HEK293 (cell line): ENCODE measurements at regions not wholly inside any gene's neighbourhood (a gene's known extent, or its start where the extent isn't known, plus 50 kb on each side); places are given as distances from the start of the nearest gene placed in this dataset.

ENCODE experiments used
- CTCF ChIA-PET: fragments of 350-600 bp; formaldehyde crosslinking; extraction: SDS; loops from one replicate; lab custom pipeline; 2021; ENCODE audit warnings: antibody characterized with exemption; lab: Yijun Ruan, JAX
- POLR2A ChIA-PET: fragments of 300-600 bp; formaldehyde crosslinking; extraction: SDS; loops from one replicate; lab custom pipeline; 2020; ENCODE audit warnings: antibody characterized with exemption, inconsistent platforms; lab: Yijun Ruan, JAX
- H3K27ac ChIP-seq: fragments of 200-500 bp; sonication (Bioruptor generic); 2 replicates; pipeline ENCODE4 v1.5.1; 2014; ENCODE audit warnings: low read depth, low read length, control low read depth, inconsistent platforms; ENCODE audit errors: extremely low read depth
- H3K36me3 ChIP-seq, 2 experiments: fragments of 200-500 bp in 1 of 2; sonication (Bioruptor generic) in 1 of 2; 1 replicate in 1 of 2; 2 replicates in 1 of 2; pipeline ENCODE4 v1.5.1; 2014 to 2017; ENCODE audit warnings: inconsistent platforms in 2 of 2, low read length in 2 of 2; ENCODE audit not compliant: control insufficient read depth in 2 of 2, insufficient read depth in 1 of 2
- H3K4me1 ChIP-seq: fragments of 200-500 bp; sonication (Bioruptor generic); 2 replicates; pipeline ENCODE4 v1.5.1; 2014; ENCODE audit warnings: mild to moderate bottlenecking, low read length, inconsistent platforms; ENCODE audit not compliant: control insufficient read depth, insufficient read depth
- H3K4me3 ChIP-seq: 2 replicates; pipeline ENCODE4 v1.5.1; 2011; ENCODE audit warnings: low read depth, mild to moderate bottlenecking, control low read depth, low read length, moderate library complexity
- H3K9me3 ChIP-seq: fragments of 200-500 bp; sonication (Bioruptor generic); 2 replicates; pipeline ENCODE4 v1.5.1; 2014; ENCODE audit warnings: low read depth, low read length, inconsistent platforms; ENCODE audit not compliant: control insufficient read depth, insufficient read depth
- GFI1B ChIP-seq: fragments of 450-650 bp; formaldehyde crosslinking; IDR thresholded peaks from 2 replicates; pipeline ENCODE4 v1.5.1; 2016; ENCODE audit warnings: missing biosample characterization, missing genetic modification characterization
- YY1 ChIP-seq: fragments of 450-650 bp; formaldehyde crosslinking; IDR thresholded peaks from 2 replicates; pipeline ENCODE4 v1.5.1; 2018; ENCODE audit warnings: missing biosample characterization, missing genetic modification characterization
- ZBTB17 ChIP-seq: fragments of 450-650 bp; formaldehyde crosslinking; IDR thresholded peaks from 2 replicates; pipeline ENCODE4 v1.5.1; 2016; ENCODE audit warnings: missing biosample characterization, missing genetic modification characterization
- ZBTB48 ChIP-seq: fragments of 450-650 bp; formaldehyde crosslinking; IDR thresholded peaks from 2 replicates; pipeline ENCODE4 v1.5.1; 2016; ENCODE audit warnings: missing biosample characterization, missing genetic modification characterization
- ZFHX2 ChIP-seq: fragments of 450-650 bp; formaldehyde crosslinking; conservative IDR thresholded peaks from 2 replicates; pipeline ENCODE4 v1.5.1; 2016; ENCODE audit warnings: missing biosample characterization, missing genetic modification characterization
- ZFP3 ChIP-seq: fragments of 450-650 bp; formaldehyde crosslinking; IDR thresholded peaks from 2 replicates; pipeline ENCODE4 v1.5.1; 2016; ENCODE audit warnings: low read depth, missing biosample characterization, missing genetic modification characterization
- ZIC2 ChIP-seq: fragments of 450-650 bp; formaldehyde crosslinking; IDR thresholded peaks from 2 replicates; pipeline ENCODE4 v1.5.1; 2016; ENCODE audit warnings: missing biosample characterization, missing genetic modification characterization
- ZNF19 ChIP-seq: fragments of 450-650 bp; formaldehyde crosslinking; IDR thresholded peaks from 2 replicates; pipeline ENCODE4; 2016; ENCODE audit warnings: missing biosample characterization, missing genetic modification characterization, low read depth
- ZNF2 ChIP-seq: fragments of 450-650 bp; formaldehyde crosslinking; IDR thresholded peaks from 2 replicates; pipeline ENCODE4 v1.5.1; 2016; ENCODE audit warnings: missing biosample characterization, missing genetic modification characterization
- ZNF211 ChIP-seq: fragments of 450-650 bp; formaldehyde crosslinking; IDR thresholded peaks from 2 replicates; pipeline ENCODE4 v1.5.1; 2016; ENCODE audit warnings: low read depth, missing biosample characterization, missing genetic modification characterization
- ZNF23 ChIP-seq: fragments of 450-650 bp; formaldehyde crosslinking; IDR thresholded peaks from 2 replicates; pipeline ENCODE4 v1.5.1; 2016; ENCODE audit warnings: missing biosample characterization, missing genetic modification characterization, borderline replicate concordance
- ZNF266 ChIP-seq: fragments of 450-650 bp; formaldehyde crosslinking; IDR thresholded peaks from 2 replicates; pipeline ENCODE4 v1.5.1; 2016; ENCODE audit warnings: missing biosample characterization, missing genetic modification characterization, low read depth
- ZNF311 ChIP-seq: fragments of 450-650 bp; formaldehyde crosslinking; IDR thresholded peaks from 2 replicates; pipeline ENCODE4 v1.5.1; 2017; ENCODE audit warnings: missing biosample characterization, missing genetic modification characterization, borderline replicate concordance
- ZNF473 ChIP-seq: fragments of 450-650 bp; formaldehyde crosslinking; IDR thresholded peaks from 2 replicates; pipeline ENCODE4 v1.5.1; 2017; ENCODE audit warnings: missing biosample characterization, missing genetic modification characterization
- ZNF518A ChIP-seq: fragments of 450-650 bp; formaldehyde crosslinking; conservative IDR thresholded peaks from 2 replicates; pipeline ENCODE4 v1.5.1; 2016; ENCODE audit warnings: low read depth, missing biosample characterization, missing genetic modification characterization
- ZNF530 ChIP-seq: fragments of 450-650 bp; formaldehyde crosslinking; IDR thresholded peaks from 2 replicates; pipeline ENCODE4 v1.5.1; 2016; ENCODE audit warnings: low read depth, missing biosample characterization, missing genetic modification characterization
- ZNF580 ChIP-seq: fragments of 450-650 bp; formaldehyde crosslinking; IDR thresholded peaks from 2 replicates; pipeline ENCODE4 v1.5.1; 2016; ENCODE audit warnings: missing biosample characterization, missing genetic modification characterization
- ZNF596 ChIP-seq: fragments of 450-650 bp; IDR thresholded peaks from 2 replicates; pipeline ENCODE4 v1.5.0; 2018; ENCODE audit warnings: missing biosample characterization, mild to moderate bottlenecking, missing genetic modification characterization, moderate library complexity
- ZNF626 ChIP-seq: fragments of 450-650 bp; sonication (Bioruptor Pico); formaldehyde crosslinking; IDR thresholded peaks from 2 replicates; pipeline ENCODE4 v1.5.1; 2018; ENCODE audit warnings: missing biosample characterization, missing genetic modification characterization, inconsistent platforms
- ZNF792 ChIP-seq: fragments of 450-650 bp; formaldehyde crosslinking; IDR thresholded peaks from 2 replicates; pipeline ENCODE4 v1.5.1; 2016; ENCODE audit warnings: missing biosample characterization, missing genetic modification characterization
- ZSCAN23 ChIP-seq: fragments of 450-650 bp; formaldehyde crosslinking; IDR thresholded peaks from 2 replicates; pipeline ENCODE4 v1.5.1; 2016; ENCODE audit warnings: missing biosample characterization, missing genetic modification characterization
- TF ChIP-seq, protein P1 (sequence below): fragments of 450-650 bp; formaldehyde crosslinking; IDR thresholded peaks from 2 replicates; pipeline ENCODE4 v1.5.1; 2017; ENCODE audit warnings: missing biosample characterization, missing genetic modification characterization
- TF ChIP-seq, protein P2 (sequence below): fragments of 450-650 bp; formaldehyde crosslinking; IDR thresholded peaks from 2 replicates; pipeline ENCODE4 v1.5.1; 2017; ENCODE audit warnings: missing biosample characterization, missing genetic modification characterization
- TF ChIP-seq, protein P3 (sequence below): fragments of 450-650 bp; formaldehyde crosslinking; IDR thresholded peaks from 2 replicates; pipeline ENCODE4 v1.5.1; 2017; ENCODE audit warnings: missing biosample characterization, mild to moderate bottlenecking, missing genetic modification characterization, moderate library complexity

GRCh38 chr5:71782393-71782770, 63.3 kb downstream of the CARTPT start:
- POLR2A ChIA-PET = interaction anchor here (1.1 kb wide), 1 partner anchor 537 kb away, joined by 4 read pairs; the partner anchor contains the start of genes MRPS27 and PTCD2
- no peaks in the 10 kb centered on the region for H3K4me1 ChIP-seq
- CTCF ChIA-PET = interaction anchor here (0.6 to 2.1 kb wide), 13 partner anchors 8 to 750 kb away, joined by 3 to 14 read pairs (median 3); no protein-coding TSS in a partner anchor
- no peak overlapping the region for H3K27ac ChIP-seq
- TF ChIP-seq ZNF19 (tag by site-specific recombination) = no peak
- TF ChIP-seq ZNF596 = no peak
- TF ChIP-seq, protein P1, sequence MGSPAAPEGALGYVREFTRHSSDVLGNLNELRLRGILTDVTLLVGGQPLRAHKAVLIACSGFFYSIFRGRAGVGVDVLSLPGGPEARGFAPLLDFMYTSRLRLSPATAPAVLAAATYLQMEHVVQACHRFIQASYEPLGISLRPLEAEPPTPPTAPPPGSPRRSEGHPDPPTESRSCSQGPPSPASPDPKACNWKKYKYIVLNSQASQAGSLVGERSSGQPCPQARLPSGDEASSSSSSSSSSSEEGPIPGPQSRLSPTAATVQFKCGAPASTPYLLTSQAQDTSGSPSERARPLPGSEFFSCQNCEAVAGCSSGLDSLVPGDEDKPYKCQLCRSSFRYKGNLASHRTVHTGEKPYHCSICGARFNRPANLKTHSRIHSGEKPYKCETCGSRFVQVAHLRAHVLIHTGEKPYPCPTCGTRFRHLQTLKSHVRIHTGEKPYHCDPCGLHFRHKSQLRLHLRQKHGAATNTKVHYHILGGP (tag by site-specific recombination) = no peak
- no peak for TF ChIP-seq ZNF530
- TF ChIP-seq, protein P2, sequence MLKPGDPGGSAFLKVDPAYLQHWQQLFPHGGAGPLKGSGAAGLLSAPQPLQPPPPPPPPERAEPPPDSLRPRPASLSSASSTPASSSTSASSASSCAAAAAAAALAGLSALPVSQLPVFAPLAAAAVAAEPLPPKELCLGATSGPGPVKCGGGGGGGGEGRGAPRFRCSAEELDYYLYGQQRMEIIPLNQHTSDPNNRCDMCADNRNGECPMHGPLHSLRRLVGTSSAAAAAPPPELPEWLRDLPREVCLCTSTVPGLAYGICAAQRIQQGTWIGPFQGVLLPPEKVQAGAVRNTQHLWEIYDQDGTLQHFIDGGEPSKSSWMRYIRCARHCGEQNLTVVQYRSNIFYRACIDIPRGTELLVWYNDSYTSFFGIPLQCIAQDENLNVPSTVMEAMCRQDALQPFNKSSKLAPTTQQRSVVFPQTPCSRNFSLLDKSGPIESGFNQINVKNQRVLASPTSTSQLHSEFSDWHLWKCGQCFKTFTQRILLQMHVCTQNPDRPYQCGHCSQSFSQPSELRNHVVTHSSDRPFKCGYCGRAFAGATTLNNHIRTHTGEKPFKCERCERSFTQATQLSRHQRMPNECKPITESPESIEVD (tag by site-specific recombination) = no peak
- no peak for TF ChIP-seq YY1 (tag by site-specific recombination)
- no peak for TF ChIP-seq ZSCAN23 (tag by site-specific recombination)
- no peak for TF ChIP-seq ZNF626 (tag by site-specific recombination)
- no peak for TF ChIP-seq ZNF311 (tag by site-specific recombination)
- no peak for TF ChIP-seq ZNF23 (tag by site-specific recombination)
- TF ChIP-seq ZNF266 (tag by site-specific recombination) = no peak
- no peak for TF ChIP-seq GFI1B (tag by site-specific recombination)
- no peaks in the 10 kb centered on the region for H3K36me3 ChIP-seq
- no peak overlapping the region for H3K4me3 ChIP-seq
- H3K9me3 ChIP-seq = no peaks in the 10 kb centered on the region

DNA sequence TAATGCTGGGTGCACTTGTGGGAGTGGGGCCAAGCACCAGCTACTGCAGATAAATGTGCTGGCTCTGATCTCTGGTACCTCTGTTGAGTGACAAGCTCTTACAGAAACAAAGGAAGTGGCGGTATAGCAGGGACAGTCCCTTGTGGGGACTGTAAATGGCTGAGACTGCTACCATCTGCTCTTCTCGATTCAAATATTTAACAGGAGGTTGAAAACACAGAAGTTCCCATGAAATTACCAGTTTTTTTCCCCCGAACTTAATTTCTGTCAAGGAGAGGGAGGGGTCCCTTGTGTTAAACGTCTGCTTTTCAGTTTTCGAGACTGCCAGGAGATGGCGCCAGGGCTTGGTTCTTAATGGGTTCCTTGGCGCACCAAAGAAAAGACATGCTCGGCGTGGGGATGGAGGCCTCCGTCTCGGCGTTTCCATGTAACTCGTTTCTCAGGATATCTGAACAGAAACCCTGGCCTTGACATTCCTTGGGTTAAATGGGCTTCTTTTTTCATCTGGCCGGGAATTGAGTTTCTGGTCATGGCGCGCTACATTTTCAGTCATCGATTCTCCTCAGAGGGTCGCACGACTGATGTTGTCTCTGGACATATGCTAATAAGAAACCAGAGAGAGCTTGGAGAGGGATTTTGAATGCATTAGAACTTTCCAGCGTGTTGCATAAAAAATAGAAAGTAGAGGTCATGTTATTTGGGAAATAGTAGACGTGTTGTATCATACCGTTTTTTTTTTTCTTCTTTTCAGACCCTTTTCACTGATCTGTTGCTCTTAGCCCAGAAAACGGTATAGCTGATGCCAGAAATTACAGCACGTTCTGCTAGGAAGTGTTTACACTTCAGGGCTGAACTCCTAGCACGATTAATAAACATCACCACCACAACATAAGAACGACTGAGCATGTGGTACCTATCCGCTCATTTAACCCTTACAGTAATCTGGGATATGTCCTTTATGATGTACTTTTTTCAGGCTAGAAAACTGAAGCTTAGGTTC, 64.0 kb downstream of the CARTPT start:
- H3K27ac ChIP-seq = no peak overlapping the region
- ChIA-PET CTCF (interaction anchor here (0.6 to 2.1 kb wide), 28 partner anchors 9 to 749 kb away, joined by 3 to 14 read pairs (median 3); no protein-coding TSS in a partner anchor), POLR2A (interaction anchor here (1.1 kb wide), 1 partner anchor 537 kb away, joined by 4 read pairs; the partner anchor contains the start of genes MRPS27 and PTCD2)
- no peaks in the 10 kb centered on the region for H3K4me1 ChIP-seq
- H3K9me3 ChIP-seq = no peaks in the 10 kb centered on the region
- no peak overlapping the region for H3K4me3 ChIP-seq
- no peaks in the 10 kb centered on the region for H3K36me3 ChIP-seq
- TF ChIP-seq, protein P3, sequence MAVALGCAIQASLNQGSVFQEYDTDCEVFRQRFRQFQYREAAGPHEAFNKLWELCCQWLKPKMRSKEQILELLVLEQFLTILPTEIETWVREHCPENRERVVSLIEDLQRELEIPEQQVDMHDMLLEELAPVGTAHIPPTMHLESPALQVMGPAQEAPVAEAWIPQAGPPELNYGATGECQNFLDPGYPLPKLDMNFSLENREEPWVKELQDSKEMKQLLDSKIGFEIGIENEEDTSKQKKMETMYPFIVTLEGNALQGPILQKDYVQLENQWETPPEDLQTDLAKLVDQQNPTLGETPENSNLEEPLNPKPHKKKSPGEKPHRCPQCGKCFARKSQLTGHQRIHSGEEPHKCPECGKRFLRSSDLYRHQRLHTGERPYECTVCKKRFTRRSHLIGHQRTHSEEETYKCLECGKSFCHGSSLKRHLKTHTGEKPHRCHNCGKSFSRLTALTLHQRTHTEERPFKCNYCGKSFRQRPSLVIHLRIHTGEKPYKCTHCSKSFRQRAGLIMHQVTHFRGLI = no peak
- TF ChIP-seq ZNF2 = 0 out of 2 replicates have a peak, but pooled peaks have one; percentile 42
- no peak for TF ChIP-seq ZNF473 (tag by site-specific recombination)
- no peak for TF ChIP-seq ZFHX2 (tag by site-specific recombination)
- no peak for TF ChIP-seq ZBTB48
- no peak for TF ChIP-seq ZNF792 (tag by site-specific recombination)
- no peak for TF ChIP-seq ZIC2 (tag by site-specific recombination)
- no peak for TF ChIP-seq ZNF211 (tag by site-specific recombination)
- TF ChIP-seq ZNF518A (tag by site-specific recombination) = no peak
- no peak for TF ChIP-seq ZFP3
- no peak for TF ChIP-seq ZNF580 (tag by site-specific recombination)
- peak; percentile 39; the same call in 1 of the 2 replicates for TF ChIP-seq ZBTB17 (tag by site-specific recombination)
